Activated CD4-positive, alpha-beta memory T cell treated with anti-CD3 and anti-CD28 coated beads for 36 hours (primary cell): ENCODE measurements at regions not wholly inside any gene's neighbourhood (a gene's known extent, or its start where the extent isn't known, plus 50 kb on each side); places are given as distances from the start of the nearest gene placed in this dataset.

ENCODE experiments used
- CTCF ChIA-PET: fragments of 350-600 bp; sonication (Branson Sonifier 250); formaldehyde crosslinking; loops from one replicate; lab custom pipeline; 2021; ENCODE audit warnings: antibody characterized with exemption, inconsistent platforms; lab: Charles Lee
- POLR2A ChIA-PET: fragments of 350-600 bp; sonication (Branson Sonifier 250); formaldehyde crosslinking; loops from one replicate; lab custom pipeline; 2021; ENCODE audit warnings: antibody characterized with exemption; lab: Charles Lee
- DNase-seq: peaks from one replicate; pipeline ENCODE4 v3.0.0-alpha.2; 2020
- H3K27ac Mint-ChIP-seq: one replicate; pipeline ENCODE4 v1.8.0; 2021; ENCODE audit warnings: mixed read lengths
- H3K27me3 Mint-ChIP-seq: one replicate; pipeline ENCODE4 v1.8.0; 2021; ENCODE audit warnings: mixed read lengths
- H3K36me3 Mint-ChIP-seq: one replicate; pipeline ENCODE4 v1.8.0; 2021; ENCODE audit warnings: mixed read lengths
- H3K4me1 Mint-ChIP-seq: one replicate; pipeline ENCODE4 v1.8.0; 2021; ENCODE audit warnings: low read depth, mixed read lengths
- H3K4me3 Mint-ChIP-seq: one replicate; pipeline ENCODE4 v1.8.0; 2021; ENCODE audit warnings: mild to moderate bottlenecking, mixed read lengths
- H3K9me3 Mint-ChIP-seq: one replicate; pipeline ENCODE4 v1.8.0; 2021; ENCODE audit warnings: mixed read lengths
- intact Hi-C: fragments of 100-400 bp; cut with micrococcal nuclease; formaldehyde crosslinking; loops from one replicate; pipeline ENCODE4 v1.15.1; 2023

- CTCF ChIA-PET, result no interaction called here
- POLR2A ChIA-PET, result no interaction called here
These were observed 323.3 kb upstream of the PDGFD start for GRCh38 chr11:104487046-104487806.

GRCh38 chr11:104484804-104485554 is 321.0 kb upstream of the PDGFD start:
- Mint-ChIP-seq H3K27me3 (peaks cover 3% of the 10 kb centered on the region), H3K4me3 (no peak overlapping the region), H3K27ac (no peak overlapping the region), H3K9me3 (peaks cover 33% of the 10 kb centered on the region), H3K4me1 (no peaks in the 10 kb centered on the region), H3K36me3 (peaks cover 3% of the 10 kb centered on the region)
- DNase-seq, result no peak
- POLR2A ChIA-PET, result no interaction called here
- intact Hi-C loops, result no loop called here
- CTCF ChIA-PET, result no interaction called here

More at GRCh38 chr11:104487046-104487806, 323.3 kb upstream of the PDGFD start:
- intact Hi-C loops, result no loop called here
- Mint-ChIP-seq H3K4me3 (no peak overlapping the region), H3K9me3 (peaks cover 35% of the 10 kb centered on the region), H3K4me1 (no peaks in the 10 kb centered on the region), H3K27me3 (peaks cover 5% of the 10 kb centered on the region), H3K27ac (no peak overlapping the region), H3K36me3 (peaks cover 6% of the 10 kb centered on the region)
- no peak for DNase-seq

- Mint-ChIP-seq H3K9me3 (peaks cover 9% of the 10 kb centered on the region), H3K4me3 (no peak overlapping the region), H3K36me3 (no peaks in the 10 kb centered on the region), H3K4me1 (no peaks in the 10 kb centered on the region), H3K27ac (no peak overlapping the region), H3K27me3 (peaks cover 2% of the 10 kb centered on the region)
- CTCF ChIA-PET, result no interaction called here
- intact Hi-C loops, result no loop called here
- DNase-seq, result no peak
- POLR2A ChIA-PET, result no interaction called here
These were observed 313.0 kb upstream of the PDGFD start for GRCh38 chr11:104476898-104477297.

- DNase-seq, result no peak
- no peak overlapping the region for H3K27ac Mint-ChIP-seq
- H3K4me3 Mint-ChIP-seq, result no peak overlapping the region
- peaks cover 5% of the 10 kb centered on the region for H3K9me3 Mint-ChIP-seq
- CTCF ChIA-PET, result no interaction called here
- intact Hi-C loops, result no loop called here
- POLR2A ChIA-PET, result no interaction called here
- H3K4me1 Mint-ChIP-seq, result no peaks in the 10 kb centered on the region
- H3K36me3 Mint-ChIP-seq, result no peaks in the 10 kb centered on the region
- H3K27me3 Mint-ChIP-seq, result peaks cover 2% of the 10 kb centered on the region
These were observed 312.5 kb upstream of the PDGFD start for GRCh38 chr11:104476454-104476853.

- ChIA-PET POLR2A (no interaction called here), CTCF (no interaction called here)
- H3K9me3 Mint-ChIP-seq, result no peaks in the 10 kb centered on the region
- intact Hi-C loops, result no loop called here
- no peak for DNase-seq
- no peak overlapping the region for H3K27ac Mint-ChIP-seq
- no peaks in the 10 kb centered on the region for H3K4me1 Mint-ChIP-seq
- no peak overlapping the region for H3K4me3 Mint-ChIP-seq
- no peaks in the 10 kb centered on the region for H3K27me3 Mint-ChIP-seq
- H3K36me3 Mint-ChIP-seq, result no peaks in the 10 kb centered on the region
These were observed 303.5 kb upstream of the PDGFD start for GRCh38 chr11:104467404-104467803.

GRCh38 chr11:104465321-104465720 is 301.4 kb upstream of the PDGFD start:
- Mint-ChIP-seq H3K36me3 (no peaks in the 10 kb centered on the region), H3K4me3 (no peak overlapping the region), H3K27me3 (no peaks in the 10 kb centered on the region), H3K4me1 (no peaks in the 10 kb centered on the region), H3K9me3 (no peaks in the 10 kb centered on the region), H3K27ac (no peak overlapping the region)
- DNase-seq, result no peak
- ChIA-PET CTCF (no interaction called here), POLR2A (no interaction called here)
- intact Hi-C loops, result no loop called here

GRCh38 chr11:104464691-104465090 is 300.7 kb upstream of the PDGFD start:
- no peaks in the 10 kb centered on the region for H3K4me1 Mint-ChIP-seq
- ChIA-PET POLR2A (no interaction called here), CTCF (no interaction called here)
- H3K27ac Mint-ChIP-seq, result no peak overlapping the region
- intact Hi-C loops, result no loop called here
- no peaks in the 10 kb centered on the region for H3K27me3 Mint-ChIP-seq
- no peaks in the 10 kb centered on the region for H3K36me3 Mint-ChIP-seq
- H3K9me3 Mint-ChIP-seq, result no peaks in the 10 kb centered on the region
- DNase-seq, result no peak
- H3K4me3 Mint-ChIP-seq, result no peak overlapping the region

GRCh38 chr11:104462341-104462740 is 298.4 kb upstream of the PDGFD start:
- no peak overlapping the region for H3K27ac Mint-ChIP-seq
- no peaks in the 10 kb centered on the region for H3K9me3 Mint-ChIP-seq
- intact Hi-C loops, result no loop called here
- DNase-seq, result no peak
- no peaks in the 10 kb centered on the region for H3K4me1 Mint-ChIP-seq
- H3K36me3 Mint-ChIP-seq, result no peaks in the 10 kb centered on the region
- ChIA-PET CTCF (no interaction called here), POLR2A (no interaction called here)
- no peaks in the 10 kb centered on the region for H3K27me3 Mint-ChIP-seq
- no peak overlapping the region for H3K4me3 Mint-ChIP-seq

GRCh38 chr11:104451197-104451893 is 287.4 kb upstream of the PDGFD start:
- H3K4me1 Mint-ChIP-seq, result no peaks in the 10 kb centered on the region
- ChIA-PET POLR2A (no interaction called here), CTCF (no interaction called here)
- intact Hi-C loops, result no loop called here
- H3K27me3 Mint-ChIP-seq, result no peaks in the 10 kb centered on the region
- no peak overlapping the region for H3K4me3 Mint-ChIP-seq
- H3K27ac Mint-ChIP-seq, result no peak overlapping the region
- no peaks in the 10 kb centered on the region for H3K36me3 Mint-ChIP-seq
- H3K9me3 Mint-ChIP-seq, result peaks cover 3% of the 10 kb centered on the region
- DNase-seq, result no peak

- DNase-seq, result no peak
- ChIA-PET POLR2A (no interaction called here), CTCF (no interaction called here)
- Mint-ChIP-seq H3K36me3 (no peaks in the 10 kb centered on the region), H3K4me1 (no peaks in the 10 kb centered on the region), H3K4me3 (no peak overlapping the region), H3K27me3 (peaks cover 4% of the 10 kb centered on the region), H3K9me3 (peaks cover 3% of the 10 kb centered on the region), H3K27ac (no peak overlapping the region)
- intact Hi-C loops, result no loop called here
These were observed 279.4 kb upstream of the PDGFD start for GRCh38 chr11:104443387-104443786.

GRCh38 chr11:104442321-104442720 is 278.4 kb upstream of the PDGFD start:
- POLR2A ChIA-PET, result no interaction called here

GRCh38 chr11:104435494-104435893 is 271.5 kb upstream of the PDGFD start:
- Mint-ChIP-seq H3K36me3 (no peaks in the 10 kb centered on the region), H3K4me1 (no peaks in the 10 kb centered on the region), H3K27me3 (peaks cover 12% of the 10 kb centered on the region), H3K9me3 (no peaks in the 10 kb centered on the region), H3K4me3 (no peak overlapping the region), H3K27ac (no peak overlapping the region)
- POLR2A ChIA-PET, result no interaction called here
- CTCF ChIA-PET, result no interaction called here
- intact Hi-C loops, result no loop called here
- no peak for DNase-seq

More at GRCh38 chr11:104442321-104442720, 278.4 kb upstream of the PDGFD start:
- no peak for DNase-seq
- H3K27me3 Mint-ChIP-seq, result peaks cover 4% of the 10 kb centered on the region
- no peak overlapping the region for H3K4me3 Mint-ChIP-seq
- intact Hi-C loops, result no loop called here
- no peaks in the 10 kb centered on the region for H3K36me3 Mint-ChIP-seq
- peaks cover 3% of the 10 kb centered on the region for H3K9me3 Mint-ChIP-seq
- CTCF ChIA-PET, result no interaction called here
- H3K27ac Mint-ChIP-seq, result no peak overlapping the region
- H3K4me1 Mint-ChIP-seq, result no peaks in the 10 kb centered on the region
